Dermis blood vessel endothelial cell (primary cell): ENCODE measurements at regions not wholly inside any gene's neighbourhood (a gene's known extent, or its start where the extent isn't known, plus 50 kb on each side); places are given as distances from the start of the nearest gene placed in this dataset.
"Not testable (repeated sequence)": the region's sequence is repeated elsewhere in the genome, so short reads cannot be mapped to it uniquely, and the experiment has no call there.

Source experiments
- DNase-seq: peaks from one replicate; pipeline ENCODE4 v3.0.0; 2010

GRCh38 chr6:149246691-149247384, 70.7 kb upstream of the TAB2 start:
- no peak for DNase-seq

- no peak for DNase-seq
Observed at GRCh38 chr6:149247385-149247763, 70.1 kb upstream of the TAB2 start.

GRCh38 chr6:149248263-149248662, 69.2 kb upstream of the TAB2 start:
- DNase-seq, result not testable (repeated sequence)

GRCh38 chr6:149248693-149249369, 68.7 kb upstream of the TAB2 start:
- no peak for DNase-seq

- DNase-seq, result no peak
Observed at GRCh38 chr6:149249370-149250357, 67.8 kb upstream of the TAB2 start.

GRCh38 chr6:149250951-149251350, 66.6 kb upstream of the TAB2 start:
- no peak for DNase-seq

- DNase-seq, result no peak
Observed at GRCh38 chr6:149252622-149253021, 64.9 kb upstream of the TAB2 start.

- no peak for DNase-seq
Observed at GRCh38 chr6:149254253-149254652, 63.3 kb upstream of the TAB2 start.

- DNase-seq, result no peak
Observed at GRCh38 chr6:149259753-149260152, 57.8 kb upstream of the TAB2 start.

GRCh38 chr6:149260214-149260874, 57.2 kb upstream of the TAB2 start:
- no peak for DNase-seq

GRCh38 chr6:149261364-149262040, 56.0 kb upstream of the TAB2 start:
- DNase-seq, result no peak

- DNase-seq, result no peak
Observed at GRCh38 chr6:149263321-149263720, 54.2 kb upstream of the TAB2 start.

GRCh38 chr6:149264629-149265028, 52.9 kb upstream of the TAB2 start:
- no peak for DNase-seq

- DNase-seq, result no peak
Observed at GRCh38 chr6:149265945-149266344, 51.6 kb upstream of the TAB2 start.

GRCh38 chr6:149266659-149267058, 50.9 kb upstream of the TAB2 start:
- no peak for DNase-seq

- peak; percentile 1 for DNase-seq
Observed at GRCh38 chr6:149267072-149267471, 50.4 kb upstream of the TAB2 start.

GRCh38 chr6:149267513-149268043, 49.9 kb upstream of the TAB2 start:
- DNase-seq, result no peak
